GM06990 (cell line): ENCODE measurements at regions not wholly inside any gene's neighbourhood (a gene's known extent, or its start where the extent isn't known, plus 50 kb on each side); places are given as distances from the start of the nearest gene placed in this dataset.

Source experiments
- DNase-seq: peaks from one replicate; pipeline ENCODE4 v3.0.0-alpha.2; 2011; ENCODE audit not compliant: insufficient read length; ENCODE audit errors: extremely low read depth
- H3K27me3 ChIP-seq: replicated peaks from 2 replicates; pipeline ENCODE4 v1.6.0; 2011; ENCODE audit warnings: low read length; ENCODE audit not compliant: control insufficient read depth, insufficient read depth
- H3K36me3 ChIP-seq: 2 replicates; pipeline ENCODE4 v1.5.1; 2011; ENCODE audit warnings: low read length; ENCODE audit not compliant: control insufficient read depth, insufficient read depth
- H3K4me3 ChIP-seq: replicated peaks from 2 replicates; pipeline ENCODE4 v1.5.1; 2011; ENCODE audit warnings: low read depth, mild to moderate bottlenecking, control low read depth, low read length
- TF ChIP-seq, protein P1 (sequence below): IDR thresholded peaks from 2 replicates; pipeline ENCODE4 v1.5.1; 2011; ENCODE audit warnings: low read length, control low read depth, mild to moderate bottlenecking, inconsistent platforms; ENCODE audit not compliant: insufficient read depth, poor library complexity, severe bottlenecking

DNA sequence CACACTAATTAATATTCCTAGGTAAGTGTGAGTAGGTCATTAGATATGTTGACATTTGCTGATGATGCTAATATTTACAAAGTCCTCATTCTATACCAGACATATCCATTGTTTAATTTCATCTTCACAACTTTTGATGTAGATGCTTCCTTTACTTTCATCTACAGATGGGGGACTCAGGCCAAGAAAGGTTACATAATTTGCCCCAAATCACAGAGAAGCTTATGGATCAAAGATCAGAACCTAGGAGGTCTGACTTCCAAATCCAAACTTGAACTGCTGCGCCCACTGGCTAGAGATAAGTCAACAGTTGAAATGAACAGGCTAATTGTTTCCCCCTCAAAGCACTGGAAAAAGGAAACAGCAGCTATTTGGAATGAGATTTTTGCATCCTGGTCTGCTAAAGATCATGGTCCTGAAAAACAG, 95.6 kb upstream of the TMEM178A start:
- H3K27me3 ChIP-seq: no peaks in the 10 kb centered on the region; the same call in 1 of the 2 replicates
- no peak for DNase-seq
- no peak overlapping the region for H3K4me3 ChIP-seq
- TF ChIP-seq, protein P1, sequence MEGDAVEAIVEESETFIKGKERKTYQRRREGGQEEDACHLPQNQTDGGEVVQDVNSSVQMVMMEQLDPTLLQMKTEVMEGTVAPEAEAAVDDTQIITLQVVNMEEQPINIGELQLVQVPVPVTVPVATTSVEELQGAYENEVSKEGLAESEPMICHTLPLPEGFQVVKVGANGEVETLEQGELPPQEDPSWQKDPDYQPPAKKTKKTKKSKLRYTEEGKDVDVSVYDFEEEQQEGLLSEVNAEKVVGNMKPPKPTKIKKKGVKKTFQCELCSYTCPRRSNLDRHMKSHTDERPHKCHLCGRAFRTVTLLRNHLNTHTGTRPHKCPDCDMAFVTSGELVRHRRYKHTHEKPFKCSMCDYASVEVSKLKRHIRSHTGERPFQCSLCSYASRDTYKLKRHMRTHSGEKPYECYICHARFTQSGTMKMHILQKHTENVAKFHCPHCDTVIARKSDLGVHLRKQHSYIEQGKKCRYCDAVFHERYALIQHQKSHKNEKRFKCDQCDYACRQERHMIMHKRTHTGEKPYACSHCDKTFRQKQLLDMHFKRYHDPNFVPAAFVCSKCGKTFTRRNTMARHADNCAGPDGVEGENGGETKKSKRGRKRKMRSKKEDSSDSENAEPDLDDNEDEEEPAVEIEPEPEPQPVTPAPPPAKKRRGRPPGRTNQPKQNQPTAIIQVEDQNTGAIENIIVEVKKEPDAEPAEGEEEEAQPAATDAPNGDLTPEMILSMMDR: no peak
- H3K36me3 ChIP-seq: no peaks in the 10 kb centered on the region

DNA sequence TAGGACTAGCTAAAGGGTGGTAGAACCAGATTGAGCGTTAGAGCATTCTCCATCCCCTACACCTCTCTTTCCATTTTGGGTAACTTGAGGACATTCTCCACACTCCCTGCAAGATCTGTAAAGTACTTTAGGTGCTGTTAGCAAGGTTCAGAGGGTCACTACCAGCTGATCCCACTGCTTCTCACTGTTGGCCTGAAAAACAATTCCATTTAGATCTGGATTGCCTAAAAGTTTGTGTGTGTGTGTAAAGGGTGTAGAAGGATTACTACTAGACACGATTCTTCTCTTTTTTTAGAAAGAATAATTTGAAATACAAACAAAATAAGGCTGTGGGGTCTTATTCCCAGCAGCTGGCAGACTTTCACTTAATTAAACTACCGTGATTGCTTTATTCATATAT, 95.1 kb upstream of the TMEM178A start:
- H3K4me3 ChIP-seq: no peak overlapping the region
- no peaks in the 10 kb centered on the region; the same call in 1 of the 2 replicates for H3K27me3 ChIP-seq
- no peaks in the 10 kb centered on the region for H3K36me3 ChIP-seq
- TF ChIP-seq, protein P1: no peak
- no peak for DNase-seq

DNA sequence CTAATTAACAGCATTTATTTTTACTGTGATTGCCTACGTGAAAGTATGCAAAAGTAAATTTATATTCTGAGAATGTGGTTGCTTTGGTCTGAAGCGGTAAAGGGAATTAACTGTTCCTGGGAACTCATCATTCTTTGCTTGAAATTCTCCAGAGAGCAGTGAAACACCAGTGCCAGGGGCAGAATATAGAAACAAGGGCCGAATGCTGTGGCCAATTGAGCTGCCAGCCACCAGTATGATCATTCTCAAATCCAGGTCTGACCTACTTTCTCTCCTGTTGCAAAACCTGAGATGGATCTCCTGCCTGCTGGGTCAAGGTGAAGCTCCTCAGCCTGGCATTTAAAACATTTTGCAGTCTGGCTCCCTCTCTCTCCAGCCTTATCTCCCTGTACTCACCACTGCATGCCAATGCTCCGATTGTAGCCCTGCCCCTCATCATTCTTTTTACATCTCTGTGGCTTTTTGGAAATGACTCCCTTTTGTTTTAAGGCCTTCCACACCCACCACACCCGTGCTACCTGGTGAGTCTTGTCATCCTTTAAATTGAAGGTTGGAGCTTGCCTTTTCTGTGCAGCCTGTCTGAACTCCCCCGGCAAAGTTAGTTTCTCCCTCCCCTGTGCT, 94.5 kb upstream of the TMEM178A start:
- Histone ChIP-seq H3K36me3 (no peaks in the 10 kb centered on the region), H3K27me3 (no peaks in the 10 kb centered on the region; the same call in 1 of the 2 replicates), H3K4me3 (no peak overlapping the region)
- no peak for DNase-seq
- TF ChIP-seq, protein P1: no peak

DNA sequence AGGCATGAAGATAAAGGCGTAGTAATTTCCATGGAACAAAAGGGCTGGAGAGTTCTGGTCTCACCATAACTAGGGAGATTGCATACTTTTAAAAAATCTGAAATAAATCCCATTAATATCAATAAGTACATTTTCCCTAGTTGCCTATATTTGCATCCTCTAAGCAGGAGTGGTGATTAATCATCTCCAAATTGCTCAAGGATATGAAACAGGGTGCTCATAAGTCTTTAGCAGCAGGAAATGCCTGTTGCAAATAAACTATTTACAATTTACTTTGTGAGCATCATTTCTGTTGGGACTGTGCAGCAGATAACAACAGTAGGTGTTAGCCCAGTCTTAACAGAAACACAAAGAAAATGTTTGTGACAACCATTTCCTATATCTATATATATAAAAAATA, 92.4 kb upstream of the TMEM178A start:
- Histone ChIP-seq H3K27me3 (no peaks in the 10 kb centered on the region; the same call in 1 of the 2 replicates), H3K4me3 (no peak overlapping the region), H3K36me3 (no peaks in the 10 kb centered on the region)
- no peak for DNase-seq
- TF ChIP-seq, protein P1: no peak

DNA sequence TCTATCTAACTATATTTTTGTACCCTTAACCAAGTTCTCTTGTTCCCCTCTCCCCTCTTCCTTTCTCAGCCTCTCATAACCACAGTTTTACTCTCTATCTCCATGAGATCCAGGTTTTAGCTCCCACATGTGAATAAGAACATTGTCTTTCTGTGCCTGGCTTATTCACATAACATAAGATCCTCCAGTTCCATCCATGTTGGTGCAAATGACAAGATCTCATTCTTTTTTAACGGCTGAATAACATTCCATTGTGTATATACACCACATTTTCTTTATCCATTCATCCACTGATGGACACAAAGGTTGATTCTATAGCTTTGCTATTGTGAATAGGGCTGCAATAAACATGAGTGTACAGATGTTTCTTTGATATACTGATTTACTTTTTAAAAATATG, 83.9 kb upstream of the TMEM178A start:
- DNase-seq: no peak
- Histone ChIP-seq H3K36me3 (no peaks in the 10 kb centered on the region), H3K27me3 (no peaks in the 10 kb centered on the region), H3K4me3 (no peak overlapping the region)
- TF ChIP-seq, protein P1: no peak

DNA sequence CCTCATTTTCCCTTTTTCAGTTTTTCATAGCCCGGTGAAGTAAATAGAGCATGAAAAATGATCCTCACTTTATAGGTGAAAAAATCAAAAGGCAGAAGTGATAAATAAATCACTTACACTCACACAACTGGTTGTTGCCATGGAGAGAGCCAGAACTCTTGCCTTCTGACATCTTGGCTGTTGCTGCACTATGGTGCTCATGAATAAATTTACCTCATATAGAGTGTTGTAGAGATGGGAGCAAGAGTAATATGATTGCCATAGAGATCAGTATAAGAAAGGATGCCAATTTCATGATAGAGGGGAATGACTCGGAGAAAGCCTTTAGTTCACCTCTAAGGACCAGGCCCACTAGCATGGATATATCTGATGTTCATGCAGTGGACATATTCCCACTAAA, 82.5 kb upstream of the TMEM178A start:
- Histone ChIP-seq H3K27me3 (no peaks in the 10 kb centered on the region), H3K36me3 (no peaks in the 10 kb centered on the region), H3K4me3 (no peak overlapping the region)
- TF ChIP-seq, protein P1: no peak
- DNase-seq: no peak
